ENCODE measurements at regions not wholly inside any gene's neighbourhood (a gene's known extent, or its start where the extent isn't known, plus 50 kb on each side); places are given as distances from the start of the nearest gene placed in this dataset.
"Not testable (repeated sequence)": the region's sequence is repeated elsewhere in the genome, so short reads cannot be mapped to it uniquely, and the experiment has no call there.

GRCh38 chr6:51049288-51049982 is 230.8 kb downstream of the TFAP2B start:
- no peaks in the 10 kb centered on the region for H3K27me3 ChIP-seq
- TF ChIP-seq Cebpa-rat (IDR thresholded peaks at IDR 0.05), result no peak
- no peak overlapping the region for H3K4me3 ChIP-seq
- no peak overlapping the region for H3K27ac ChIP-seq
- H3K9ac ChIP-seq, result no peak overlapping the region
- no peaks in the 10 kb centered on the region for H3K9me3 ChIP-seq
- H4K20me1 ChIP-seq, result no peaks in the 10 kb centered on the region
- peaks cover 23% of the 10 kb centered on the region for H3K4me1 ChIP-seq
- no peak overlapping the region for H3K4me2 ChIP-seq
- no peaks in the 10 kb centered on the region for H3K36me3 ChIP-seq

GRCh38 chr6:51049983-51050877 is 231.6 kb downstream of the TFAP2B start:
- H3K27me3 ChIP-seq, result no peaks in the 10 kb centered on the region
- H3K4me1 ChIP-seq, result peaks cover 22% of the 10 kb centered on the region
- no peaks in the 10 kb centered on the region for H4K20me1 ChIP-seq
- no peak overlapping the region for H3K4me2 ChIP-seq
- no peak overlapping the region for H3K9ac ChIP-seq
- no peak for TF ChIP-seq Cebpa-rat (IDR thresholded peaks at IDR 0.05)
- no peaks in the 10 kb centered on the region for H3K36me3 ChIP-seq
- no peak overlapping the region for H3K4me3 ChIP-seq
- H3K9me3 ChIP-seq, result no peaks in the 10 kb centered on the region
- no peak overlapping the region for H3K27ac ChIP-seq

GRCh38 chr6:51052716-51053115 is 234.0 kb downstream of the TFAP2B start:
- not testable (repeated sequence) for H3K9me3 ChIP-seq, H3K36me3 ChIP-seq, H3K27ac ChIP-seq, H3K27me3 ChIP-seq, H4K20me1 ChIP-seq, H3K4me3 ChIP-seq, H3K9ac ChIP-seq, H3K4me2 ChIP-seq
- peaks cover 14% of the 10 kb centered on the region; the same call in 1 of the 2 replicates for H3K4me1 ChIP-seq

GRCh38 chr6:51055316-51055715 is 236.6 kb downstream of the TFAP2B start:
- H3K4me3 ChIP-seq, H3K4me1 ChIP-seq, H3K9ac ChIP-seq: not testable (repeated sequence)

GRCh38 chr6:51057296-51057695 is 238.6 kb downstream of the TFAP2B start:
- TF ChIP-seq Cebpa-rat (IDR thresholded peaks at IDR 0.05), result no peak
- Histone ChIP-seq H3K36me3 (no peaks in the 10 kb centered on the region), H4K20me1 (no peaks in the 10 kb centered on the region), H3K27ac (no peak overlapping the region), H3K4me2 (no peak overlapping the region), H3K9ac (no peak overlapping the region), H3K27me3 (no peaks in the 10 kb centered on the region), H3K4me1 (no peaks in the 10 kb centered on the region), H3K4me3 (no peak overlapping the region), H3K9me3 (no peaks in the 10 kb centered on the region)

More at GRCh38 chr6:51055316-51055715, 236.6 kb downstream of the TFAP2B start:
- H4K20me1 ChIP-seq, H3K27ac ChIP-seq, H3K4me2 ChIP-seq, H3K9me3 ChIP-seq, H3K27me3 ChIP-seq, H3K36me3 ChIP-seq: not testable (repeated sequence)

- Histone ChIP-seq H3K27ac (no peak overlapping the region), H3K27me3 (no peaks in the 10 kb centered on the region), H3K9ac (no peak overlapping the region), H3K4me1 (no peaks in the 10 kb centered on the region), H4K20me1 (no peaks in the 10 kb centered on the region), H3K36me3 (no peaks in the 10 kb centered on the region), H3K4me3 (no peak overlapping the region), H3K9me3 (no peaks in the 10 kb centered on the region), H3K4me2 (no peak overlapping the region)
- no peak for TF ChIP-seq Cebpa-rat (IDR thresholded peaks at IDR 0.05)
These were observed 241.6 kb downstream of the TFAP2B start for GRCh38 chr6:51060262-51060762.

GRCh38 chr6:51062166-51062722 is 243.6 kb downstream of the TFAP2B start:
- Histone ChIP-seq H3K36me3 (no peaks in the 10 kb centered on the region), H3K4me3 (no peak overlapping the region), H3K4me2 (no peak overlapping the region), H3K9ac (no peak overlapping the region), H4K20me1 (no peaks in the 10 kb centered on the region), H3K27me3 (no peaks in the 10 kb centered on the region), H3K9me3 (no peaks in the 10 kb centered on the region), H3K27ac (no peak overlapping the region), H3K4me1 (no peaks in the 10 kb centered on the region)
- TF ChIP-seq Cebpa-rat (IDR thresholded peaks at IDR 0.05), result no peak

- Histone ChIP-seq H3K9ac (no peak overlapping the region), H3K9me3 (no peaks in the 10 kb centered on the region), H3K36me3 (no peaks in the 10 kb centered on the region), H3K4me3 (no peak overlapping the region), H4K20me1 (no peaks in the 10 kb centered on the region), H3K4me2 (no peak overlapping the region), H3K4me1 (no peaks in the 10 kb centered on the region), H3K27ac (no peak overlapping the region), H3K27me3 (no peaks in the 10 kb centered on the region)
- TF ChIP-seq Cebpa-rat (IDR thresholded peaks at IDR 0.05), result no peak
These were observed 259.3 kb downstream of the TFAP2B start for GRCh38 chr6:51077821-51078518.

GRCh38 chr6:51090343-51090742 is 271.7 kb downstream of the TFAP2B start:
- no peak for TF ChIP-seq Cebpa-rat (IDR thresholded peaks at IDR 0.05)
- Histone ChIP-seq H3K27ac (no peak overlapping the region), H3K4me1 (no peaks in the 10 kb centered on the region), H3K9me3 (peaks cover 13% of the 10 kb centered on the region), H4K20me1 (no peaks in the 10 kb centered on the region), H3K36me3 (no peaks in the 10 kb centered on the region), H3K9ac (no peak overlapping the region), H3K27me3 (no peaks in the 10 kb centered on the region), H3K4me3 (no peak overlapping the region), H3K4me2 (no peak overlapping the region)

All from BLaER1 (cell line).